GM10248 (cell line): ENCODE measurements at regions not wholly inside any gene's neighbourhood (a gene's known extent, or its start where the extent isn't known, plus 50 kb on each side); places are given as distances from the start of the nearest gene placed in this dataset.

ENCODE experiments used
- CTCF ChIA-PET: fragments of 300-600 bp; sonication (Branson Sonifier 250); formaldehyde crosslinking; extraction: SDS; loops from one replicate; lab custom pipeline; 2021; ENCODE audit warnings: antibody characterized with exemption; lab: Yijun Ruan, JAX
- POLR2A ChIA-PET: fragments of 350-650 bp; sonication (Branson Sonifier 250); formaldehyde crosslinking; extraction: SDS; loops from one replicate; lab custom pipeline; 2020; ENCODE audit warnings: antibody characterized with exemption; lab: Yijun Ruan, JAX
- DNase-seq: peaks from one replicate; pipeline ENCODE4 v3.0.0; 2012; ENCODE audit errors: extremely low spot score
- CTCF ChIP-seq: IDR thresholded peaks from 2 replicates; pipeline ENCODE4 v1.5.1; 2012; ENCODE audit warnings: mild to moderate bottlenecking, low read depth; ENCODE audit errors: extremely low read depth, missing control alignments, control extremely low read depth

DNA sequence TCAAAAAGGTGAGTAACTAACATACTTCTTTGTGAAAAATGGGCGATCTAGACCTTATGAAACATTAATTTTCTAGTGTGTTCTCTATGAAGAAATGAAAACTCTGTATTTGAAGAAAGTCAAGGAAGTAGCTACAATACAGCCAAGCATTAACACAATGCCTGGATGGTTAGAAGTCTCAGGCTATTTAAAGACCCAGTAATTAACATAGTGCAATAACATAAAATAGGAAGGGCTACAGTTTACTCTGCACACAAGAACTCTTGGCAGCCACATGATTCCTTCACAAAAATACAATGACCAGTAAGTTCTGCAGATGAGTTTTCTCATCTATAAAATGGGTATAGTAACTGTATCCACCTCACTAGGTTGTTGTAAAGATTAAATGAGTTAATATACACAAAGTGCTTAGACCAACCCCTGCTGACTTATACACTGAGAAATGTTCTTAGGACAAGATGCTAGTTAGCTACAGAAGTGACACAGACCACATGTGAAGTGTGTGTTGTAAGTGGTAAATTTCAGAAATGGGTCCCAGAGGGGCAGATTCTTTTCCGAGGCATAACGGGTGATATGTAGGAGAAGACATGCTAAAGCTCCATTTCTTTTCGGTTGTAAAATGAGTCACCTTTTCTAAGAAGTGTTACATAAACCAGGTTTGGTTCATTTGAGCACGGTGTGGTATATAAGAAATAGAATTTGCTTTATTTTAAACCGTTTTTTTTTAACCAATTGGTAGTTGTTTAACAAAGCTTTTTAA is 61.8 kb downstream of the CXCR4 start:
- ChIA-PET POLR2A (interaction anchor here (0.7 to 0.8 kb wide), 2 partner anchors 10 to 61 kb away, joined by 3 to 4 read pairs; no protein-coding TSS in a partner anchor), CTCF (interaction anchor here (0.6 to 2.4 kb wide), 7 partner anchors 9 to 328 kb away, joined by 3 to 10 read pairs (median 3); no protein-coding TSS in a partner anchor)
- no peak for TF ChIP-seq CTCF
- DNase-seq = no peak

GRCh38 chr2:136054856-136055255 is 63.1 kb downstream of the CXCR4 start:
- ChIA-PET CTCF (interaction anchor here (1.1 to 1.6 kb wide), 4 partner anchors 35 to 77 kb away, joined by 3 read pairs; no protein-coding TSS in a partner anchor), POLR2A (no interaction called here)
- DNase-seq = no peak
- TF ChIP-seq CTCF = no peak

GRCh38 chr2:136052369-136053362 is 65.3 kb downstream of the CXCR4 start:
- POLR2A ChIA-PET = interaction anchor here (1.4 kb wide), 1 partner anchor 154 kb away, joined by 4 read pairs; no protein-coding TSS in a partner anchor
- no peak for TF ChIP-seq CTCF
- peak; percentile 29 for DNase-seq
- CTCF ChIA-PET = interaction anchor here (0.7 to 1.7 kb wide), 8 partner anchors 9 to 138 kb away, joined by 3 to 6 read pairs (median 4); no protein-coding TSS in a partner anchor

GRCh38 chr2:136051725-136052048 is 66.3 kb upstream of the DARS1 start:
- no peak for DNase-seq
- ChIA-PET CTCF (interaction anchor here (1.7 to 1.9 kb wide), 2 partner anchors 10 to 18 kb away, joined by 4 to 8 read pairs; no protein-coding TSS in a partner anchor), POLR2A (interaction anchor here (0.6 to 1.4 kb wide), 2 partner anchors 49 to 155 kb away, joined by 4 to 5 read pairs; no protein-coding TSS in a partner anchor)
- TF ChIP-seq CTCF = no peak

DNA sequence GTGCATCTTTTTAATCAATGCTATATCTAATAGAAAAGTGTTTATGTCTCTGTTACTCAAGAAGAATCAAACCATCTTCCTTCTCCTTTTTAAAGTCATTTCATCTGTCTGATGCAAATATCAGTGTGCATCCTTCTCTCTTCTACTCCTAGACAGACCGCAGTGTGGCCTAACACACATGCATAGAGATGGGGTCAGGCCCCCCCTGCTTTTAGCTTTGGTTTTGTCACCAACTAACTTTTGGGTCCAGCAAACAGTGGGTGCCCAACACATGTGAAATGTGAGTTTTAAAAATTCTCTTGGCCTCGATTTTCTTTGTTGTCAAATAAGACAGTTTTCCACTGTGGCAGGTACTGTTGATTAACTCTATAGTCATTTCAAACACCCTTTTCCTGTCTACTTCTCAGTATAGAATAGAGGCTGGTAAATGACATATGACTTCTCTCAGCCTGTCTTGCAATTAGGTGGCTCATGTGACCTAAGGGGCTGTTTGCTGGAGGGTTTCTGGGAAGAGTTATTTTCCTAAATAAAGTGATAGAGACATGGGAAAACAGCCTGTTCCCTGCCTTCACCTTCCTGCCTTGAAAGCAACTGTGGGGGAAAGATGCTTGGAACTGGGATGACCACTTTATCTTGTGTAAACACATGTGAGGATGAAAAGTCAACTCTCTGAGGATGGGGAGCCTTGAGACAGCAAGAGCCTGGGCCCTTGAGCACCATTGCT is 65.7 kb upstream of the DARS1 start:
- POLR2A ChIA-PET = no interaction called here
- TF ChIP-seq CTCF = no peak
- no peak for DNase-seq
- CTCF ChIA-PET = interaction anchor here (0.7 to 1.9 kb wide), 7 partner anchors 9 to 253 kb away, joined by 3 to 8 read pairs (median 3); no protein-coding TSS in a partner anchor
